LNCaP clone FGC (cell line): ENCODE measurements at regions not wholly inside any gene's neighbourhood (a gene's known extent, or its start where the extent isn't known, plus 50 kb on each side); places are given as distances from the start of the nearest gene placed in this dataset.

Experiments
- DNase-seq: peaks from one replicate; pipeline ENCODE4 v3.0.0-alpha.2; 2011; ENCODE audit warnings: low read depth
- H3K4me3 ChIP-seq: 2 replicates; pipeline ENCODE4 v1.5.1; 2011; ENCODE audit warnings: mild to moderate bottlenecking, low read depth, low read length, control low read depth
- TF ChIP-seq, protein P1 (sequence below): IDR thresholded peaks from 2 replicates; pipeline ENCODE4 v1.5.1; 2012; ENCODE audit warnings: mild to moderate bottlenecking; ENCODE audit not compliant: control insufficient read depth, insufficient read depth; ENCODE audit errors: extremely low read depth

DNA sequence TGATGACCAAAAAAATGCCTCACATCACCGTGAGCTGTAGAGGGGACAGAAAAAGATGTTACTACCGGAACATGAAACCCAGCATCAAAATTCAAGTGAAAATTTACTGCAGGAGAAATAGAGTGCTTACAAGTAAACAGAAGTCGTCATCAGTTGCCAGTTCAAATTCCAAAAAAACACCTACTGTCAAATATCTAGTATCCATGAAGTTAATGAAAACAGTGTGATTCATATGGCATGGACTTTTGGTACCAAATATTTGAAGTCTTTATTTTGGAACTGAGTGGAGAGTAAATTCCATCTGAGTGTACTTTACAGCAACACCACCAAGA is 388.9 kb upstream of the SPOCK3 start:
- TF ChIP-seq, protein P1, sequence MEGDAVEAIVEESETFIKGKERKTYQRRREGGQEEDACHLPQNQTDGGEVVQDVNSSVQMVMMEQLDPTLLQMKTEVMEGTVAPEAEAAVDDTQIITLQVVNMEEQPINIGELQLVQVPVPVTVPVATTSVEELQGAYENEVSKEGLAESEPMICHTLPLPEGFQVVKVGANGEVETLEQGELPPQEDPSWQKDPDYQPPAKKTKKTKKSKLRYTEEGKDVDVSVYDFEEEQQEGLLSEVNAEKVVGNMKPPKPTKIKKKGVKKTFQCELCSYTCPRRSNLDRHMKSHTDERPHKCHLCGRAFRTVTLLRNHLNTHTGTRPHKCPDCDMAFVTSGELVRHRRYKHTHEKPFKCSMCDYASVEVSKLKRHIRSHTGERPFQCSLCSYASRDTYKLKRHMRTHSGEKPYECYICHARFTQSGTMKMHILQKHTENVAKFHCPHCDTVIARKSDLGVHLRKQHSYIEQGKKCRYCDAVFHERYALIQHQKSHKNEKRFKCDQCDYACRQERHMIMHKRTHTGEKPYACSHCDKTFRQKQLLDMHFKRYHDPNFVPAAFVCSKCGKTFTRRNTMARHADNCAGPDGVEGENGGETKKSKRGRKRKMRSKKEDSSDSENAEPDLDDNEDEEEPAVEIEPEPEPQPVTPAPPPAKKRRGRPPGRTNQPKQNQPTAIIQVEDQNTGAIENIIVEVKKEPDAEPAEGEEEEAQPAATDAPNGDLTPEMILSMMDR = no peak
- no peak overlapping the region for H3K4me3 ChIP-seq
- no peak for DNase-seq

DNA sequence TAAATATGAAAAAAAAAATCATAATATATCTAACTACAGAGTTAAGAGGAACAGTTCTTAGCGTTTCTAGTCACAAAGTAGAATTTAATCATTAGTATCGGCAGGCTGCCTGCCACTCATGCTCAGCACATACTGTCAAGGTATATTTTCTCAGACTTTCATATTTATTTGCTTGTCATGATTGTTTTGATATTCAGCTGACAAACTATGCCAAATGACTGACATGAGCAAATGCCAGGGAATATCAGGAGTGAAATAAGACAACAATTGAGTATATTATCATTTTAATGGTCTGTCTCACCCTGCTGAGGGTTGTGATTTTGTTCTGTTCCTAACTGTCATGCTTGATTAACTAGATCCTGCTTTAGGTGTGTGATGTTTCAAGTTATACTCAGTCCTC is 395.0 kb upstream of the SPOCK3 start:
- DNase-seq = no peak
- TF ChIP-seq, protein P1 = no peak
- no peak overlapping the region for H3K4me3 ChIP-seq

DNA sequence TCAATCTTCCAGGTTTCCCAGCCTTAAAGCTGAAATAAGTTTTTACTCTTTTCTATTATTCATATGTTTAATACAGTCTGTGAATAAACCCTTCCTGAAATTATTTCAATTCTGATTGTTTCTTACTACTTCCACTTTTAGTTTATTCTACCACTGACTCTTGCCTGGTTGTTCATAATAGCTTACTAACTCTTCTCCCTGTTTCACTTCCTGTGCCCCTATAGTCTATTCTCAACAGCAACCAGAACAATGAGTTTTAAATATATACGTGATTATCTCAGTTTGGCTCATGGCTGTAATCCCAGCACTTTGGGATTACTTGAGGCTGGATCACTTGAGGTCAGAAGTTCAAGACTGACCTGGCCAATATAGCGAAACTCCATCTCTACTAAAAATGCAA is 408.0 kb upstream of the SPOCK3 start:
- TF ChIP-seq, protein P1 = no peak
- DNase-seq = no peak
- no peak overlapping the region for H3K4me3 ChIP-seq

DNA sequence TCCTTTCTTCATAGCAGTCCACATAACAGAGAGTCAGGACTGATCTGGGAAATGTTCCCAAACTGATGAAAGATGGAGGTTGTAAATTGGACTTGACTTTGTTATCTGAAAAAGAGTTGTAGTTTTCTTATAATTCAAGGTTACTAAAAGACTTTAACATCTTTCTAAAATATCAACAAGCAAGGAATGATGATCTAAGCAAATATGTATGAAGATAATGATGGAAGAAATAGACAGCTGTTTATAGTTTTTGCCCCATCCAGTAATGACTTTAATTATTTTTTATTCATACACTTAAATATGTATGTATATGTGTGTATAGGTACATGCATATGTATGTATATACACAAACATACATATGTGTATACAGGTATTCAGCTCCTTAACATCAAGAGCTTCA is 411.1 kb upstream of the SPOCK3 start:
- TF ChIP-seq, protein P1 = no peak
- H3K4me3 ChIP-seq = no peak overlapping the region
- DNase-seq = no peak

DNA sequence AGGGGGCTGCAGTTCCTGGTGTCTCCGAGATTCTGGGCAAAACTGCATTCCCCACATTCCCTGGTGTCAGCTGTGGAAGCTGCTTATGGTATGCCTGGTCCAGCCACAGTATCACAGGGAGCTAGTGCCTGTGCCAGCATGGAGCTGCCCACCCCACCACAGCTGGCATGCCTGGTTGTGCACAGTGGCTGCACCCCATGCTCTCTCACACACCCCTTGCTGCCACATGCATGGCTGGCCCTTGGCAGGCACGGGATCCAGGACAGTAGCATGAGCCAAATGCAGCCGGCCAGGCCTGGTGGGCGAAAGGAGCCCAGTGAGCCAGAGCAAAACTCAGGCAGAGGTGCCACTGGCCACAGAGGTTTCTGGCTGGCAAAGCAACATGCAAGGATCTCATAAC is 418.0 kb upstream of the SPOCK3 start:
- H3K4me3 ChIP-seq = no peak overlapping the region
- DNase-seq = no peak
- TF ChIP-seq, protein P1 = no peak

DNA sequence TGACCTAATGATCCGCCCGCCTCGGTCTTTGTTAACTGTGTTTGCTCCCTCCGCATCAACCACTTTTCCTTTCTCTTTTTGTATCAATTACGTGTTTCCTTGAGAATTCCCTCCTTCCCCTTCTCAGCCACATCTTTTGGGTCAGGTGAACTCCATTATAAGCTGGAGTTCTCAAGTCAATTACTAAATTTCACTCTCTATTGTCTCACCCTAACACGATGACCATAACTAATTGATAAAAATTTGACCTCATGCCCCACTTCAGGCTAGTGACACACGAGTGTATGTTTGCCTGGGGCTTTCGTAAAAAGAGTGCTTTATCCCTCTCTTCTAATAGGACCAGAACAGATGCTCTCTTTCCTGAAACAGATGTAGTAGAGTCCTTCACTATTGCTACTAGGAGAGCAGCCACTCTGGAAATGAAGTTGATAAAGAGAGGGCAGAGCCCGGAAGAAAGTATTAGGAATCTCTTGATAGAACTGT is 403.6 kb upstream of the ANXA10 start:
- DNase-seq = no peak
- TF ChIP-seq, protein P1 = no peak
- H3K4me3 ChIP-seq = 0 out of 2 replicates have a peak overlapping the region, but pooled peaks have one; percentile 25

DNA sequence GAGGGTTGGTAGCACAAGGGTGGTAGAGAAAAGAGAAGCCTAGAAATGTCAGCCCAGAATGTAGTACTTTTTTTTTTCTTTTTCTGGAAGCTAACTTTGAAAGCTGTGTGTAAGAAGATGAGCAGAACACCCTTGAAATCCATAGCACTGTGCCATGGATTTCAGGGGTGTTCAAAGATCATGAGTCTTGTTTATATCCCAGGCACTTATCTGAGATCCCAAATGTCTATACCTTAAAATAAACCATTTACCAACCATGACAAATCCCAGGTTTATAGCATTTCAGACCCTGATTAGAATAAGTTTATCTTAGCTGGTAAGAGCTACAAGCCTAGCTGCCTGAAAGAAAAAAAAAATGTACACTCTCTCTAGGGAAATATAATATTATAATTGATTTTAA is 389.9 kb upstream of the ANXA10 start:
- DNase-seq = no peak
- H3K4me3 ChIP-seq = no peak overlapping the region
- TF ChIP-seq, protein P1 = no peak
